T follicular helper cell (primary cell): ENCODE measurements at regions not wholly inside any gene's neighbourhood (a gene's known extent, or its start where the extent isn't known, plus 50 kb on each side); places are given as distances from the start of the nearest gene placed in this dataset.
"Not testable (repeated sequence)": the region's sequence is repeated elsewhere in the genome, so short reads cannot be mapped to it uniquely, and the experiment has no call there.

Source experiments
- DNase-seq: peaks from one replicate; pipeline ENCODE4 v3.0.0-alpha.2; 2020; ENCODE audit warnings: low read depth

- no peak for DNase-seq
Observed at GRCh38 chr7:28328822-28329660, 83.3 kb upstream of the CREB5 start.

- no peak for DNase-seq
Observed at GRCh38 chr7:28329661-28330363, 82.5 kb upstream of the CREB5 start.

- DNase-seq: no peak
Observed at GRCh38 chr7:28330384-28331070, 81.8 kb upstream of the CREB5 start.

- DNase-seq: no peak
Observed at GRCh38 chr7:28332046-28332445, 80.3 kb upstream of the CREB5 start.

- DNase-seq: not testable (repeated sequence)
Observed at GRCh38 chr7:28333548-28333947, 78.8 kb upstream of the CREB5 start.

GRCh38 chr7:28336806-28337205 lies 75.5 kb upstream of the CREB5 start:
- no peak for DNase-seq

- no peak for DNase-seq
Observed at GRCh38 chr7:28338041-28338440, 74.3 kb upstream of the CREB5 start.

- no peak for DNase-seq
Observed at GRCh38 chr7:28343462-28343861, 68.9 kb upstream of the CREB5 start.

- DNase-seq: no peak
Observed at GRCh38 chr7:28346256-28346655, 66.1 kb upstream of the CREB5 start.

GRCh38 chr7:28346676-28347363 lies 65.5 kb upstream of the CREB5 start:
- DNase-seq: no peak

GRCh38 chr7:28347475-28348318 lies 64.6 kb upstream of the CREB5 start:
- DNase-seq: no peak

GRCh38 chr7:28348636-28349035 lies 63.7 kb upstream of the CREB5 start:
- no peak for DNase-seq

- no peak for DNase-seq
Observed at GRCh38 chr7:28349637-28350036, 62.7 kb upstream of the CREB5 start.

GRCh38 chr7:28350662-28351061 lies 61.7 kb upstream of the CREB5 start:
- no peak for DNase-seq

GRCh38 chr7:28351450-28351849 lies 60.9 kb upstream of the CREB5 start:
- DNase-seq: no peak

GRCh38 chr7:28354601-28355402 lies 57.5 kb upstream of the CREB5 start:
- no peak for DNase-seq

- DNase-seq: no peak
Observed at GRCh38 chr7:28355635-28356319, 56.5 kb upstream of the CREB5 start.

GRCh38 chr7:28356619-28357018 lies 55.7 kb upstream of the CREB5 start:
- DNase-seq: no peak

- no peak for DNase-seq
Observed at GRCh38 chr7:28358423-28358868, 53.9 kb upstream of the CREB5 start.

GRCh38 chr7:28360739-28361138 lies 51.6 kb upstream of the CREB5 start:
- DNase-seq: no peak
